Mesothelial cell of epicardium (in vitro differentiated cells): ENCODE measurements at regions not wholly inside any gene's neighbourhood (a gene's known extent, or its start where the extent isn't known, plus 50 kb on each side); places are given as distances from the start of the nearest gene placed in this dataset.

Experiments used
- DNase-seq, 2 experiments: peaks; one replicate each; pipeline ENCODE4 v3.0.0; 2021; ENCODE audit warnings: low spot score in 2 of 2; ENCODE audit not compliant: unreplicated experiment in 2 of 2
- H3K27ac Mint-ChIP-seq: 2 replicates; pipeline ENCODE4 v1.8.0; 2021; ENCODE audit warnings: mixed read lengths
- H3K27me3 Mint-ChIP-seq: 2 replicates; pipeline ENCODE4 v1.8.0; 2021; ENCODE audit warnings: low read depth, mixed read lengths
- H3K36me3 Mint-ChIP-seq: 2 replicates; pipeline ENCODE4 v1.8.0; 2021; ENCODE audit warnings: mixed read lengths
- H3K4me1 Mint-ChIP-seq: 2 replicates; pipeline ENCODE4 v1.8.0; 2021; ENCODE audit warnings: mixed read lengths
- H3K4me3 Mint-ChIP-seq: 2 replicates; pipeline ENCODE4 v1.8.0; 2021; ENCODE audit warnings: mild to moderate bottlenecking, moderate library complexity, mixed read lengths
- H3K9me3 Mint-ChIP-seq: 2 replicates; pipeline ENCODE4 v1.8.0; 2021; ENCODE audit warnings: mixed read lengths
- TF ChIP-seq, protein P1 (sequence below): fragments of 200-600 bp; sonication (generic); IDR thresholded peaks from one replicate; pipeline ENCODE4 v1.5.0; 2021; ENCODE audit warnings: antibody characterized with exemption; ENCODE audit not compliant: unreplicated experiment

DNA sequence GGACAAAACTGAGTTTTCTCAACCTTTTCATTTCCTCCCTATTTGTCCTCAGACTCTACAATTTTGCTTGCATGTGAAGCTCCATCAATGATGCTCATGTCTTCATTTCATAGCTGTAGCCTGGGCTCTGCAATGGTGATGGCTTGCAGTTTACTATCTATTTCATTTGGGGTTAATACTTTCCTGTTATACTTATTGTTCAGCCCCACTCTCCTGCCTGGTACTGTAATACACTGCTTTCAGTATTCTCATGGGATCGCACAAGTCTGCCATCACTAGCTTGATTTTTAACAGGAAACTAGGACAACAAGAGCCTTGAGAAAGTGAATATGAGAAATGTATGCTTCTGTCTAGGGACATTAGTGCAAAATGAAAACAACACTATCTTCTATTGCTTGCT lies 84.2 kb upstream of the SEMA6A start:
- Mint-ChIP-seq H3K27me3 (no peaks in the 10 kb centered on the region), H3K36me3 (peaks cover 4% of the 10 kb centered on the region), H3K4me1 (peaks cover 17% of the 10 kb centered on the region), H3K27ac (no peak overlapping the region), H3K9me3 (peaks cover 10% of the 10 kb centered on the region), H3K4me3 (no peak overlapping the region)
- TF ChIP-seq, protein P1, sequence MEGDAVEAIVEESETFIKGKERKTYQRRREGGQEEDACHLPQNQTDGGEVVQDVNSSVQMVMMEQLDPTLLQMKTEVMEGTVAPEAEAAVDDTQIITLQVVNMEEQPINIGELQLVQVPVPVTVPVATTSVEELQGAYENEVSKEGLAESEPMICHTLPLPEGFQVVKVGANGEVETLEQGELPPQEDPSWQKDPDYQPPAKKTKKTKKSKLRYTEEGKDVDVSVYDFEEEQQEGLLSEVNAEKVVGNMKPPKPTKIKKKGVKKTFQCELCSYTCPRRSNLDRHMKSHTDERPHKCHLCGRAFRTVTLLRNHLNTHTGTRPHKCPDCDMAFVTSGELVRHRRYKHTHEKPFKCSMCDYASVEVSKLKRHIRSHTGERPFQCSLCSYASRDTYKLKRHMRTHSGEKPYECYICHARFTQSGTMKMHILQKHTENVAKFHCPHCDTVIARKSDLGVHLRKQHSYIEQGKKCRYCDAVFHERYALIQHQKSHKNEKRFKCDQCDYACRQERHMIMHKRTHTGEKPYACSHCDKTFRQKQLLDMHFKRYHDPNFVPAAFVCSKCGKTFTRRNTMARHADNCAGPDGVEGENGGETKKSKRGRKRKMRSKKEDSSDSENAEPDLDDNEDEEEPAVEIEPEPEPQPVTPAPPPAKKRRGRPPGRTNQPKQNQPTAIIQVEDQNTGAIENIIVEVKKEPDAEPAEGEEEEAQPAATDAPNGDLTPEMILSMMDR = no peak
- DNase-seq = no peak

GRCh38 chr5:116658141-116658540 lies 83.5 kb upstream of the SEMA6A start:
- Mint-ChIP-seq H3K9me3 (peaks cover 10% of the 10 kb centered on the region), H3K27ac (peak overlapping the region; percentile 47), H3K27me3 (no peaks in the 10 kb centered on the region), H3K4me3 (no peak overlapping the region), H3K4me1 (peaks cover 21% of the 10 kb centered on the region), H3K36me3 (peaks cover 4% of the 10 kb centered on the region)
- no peak for DNase-seq
- TF ChIP-seq, protein P1 = no peak

DNA sequence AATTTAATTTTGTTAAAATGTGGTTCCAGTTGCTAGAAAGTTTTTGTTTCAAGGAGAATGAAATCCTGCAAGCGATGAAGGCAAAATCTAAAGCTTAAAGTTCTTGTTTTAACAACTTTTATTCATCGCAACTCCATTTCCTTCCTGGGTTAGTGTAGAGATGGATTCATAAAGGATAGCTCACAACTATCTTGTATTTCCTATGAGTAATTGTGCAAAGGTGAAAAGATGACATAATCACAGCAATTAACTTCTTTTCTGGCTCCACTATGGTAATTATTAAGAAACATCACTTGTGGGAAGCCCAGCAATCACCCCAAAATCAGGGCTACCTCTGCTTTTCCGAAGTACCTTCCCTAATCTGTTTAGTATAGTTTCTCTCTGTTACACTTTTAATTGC lies 80.8 kb upstream of the SEMA6A start:
- H3K27me3 Mint-ChIP-seq = no peaks in the 10 kb centered on the region
- no peaks in the 10 kb centered on the region for H3K36me3 Mint-ChIP-seq
- no peak for DNase-seq
- TF ChIP-seq, protein P1 = no peak
- H3K9me3 Mint-ChIP-seq = no peaks in the 10 kb centered on the region
- no peak overlapping the region for H3K27ac Mint-ChIP-seq
- no peak overlapping the region for H3K4me3 Mint-ChIP-seq
- peaks cover 38% of the 10 kb centered on the region for H3K4me1 Mint-ChIP-seq

DNA sequence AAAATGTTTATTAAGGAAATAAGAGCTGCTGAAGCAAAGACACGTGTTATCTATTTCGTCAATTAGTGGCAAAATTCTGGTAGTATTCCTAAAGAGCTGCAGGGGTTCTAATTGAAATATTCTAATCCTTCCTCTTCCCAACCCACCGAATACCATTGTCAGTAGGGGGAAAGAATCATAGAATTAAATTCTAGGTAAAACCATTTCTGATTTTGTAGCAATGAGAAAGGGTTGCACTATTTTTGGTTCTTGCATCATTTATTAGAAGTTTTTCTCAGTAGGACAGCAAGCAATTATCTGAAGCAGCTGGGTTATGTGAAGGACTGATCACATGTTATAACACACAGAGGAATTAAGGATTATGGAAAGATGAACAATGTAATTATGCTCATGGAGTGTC lies 80.3 kb upstream of the SEMA6A start:
- H3K4me1 Mint-ChIP-seq = peaks cover 38% of the 10 kb centered on the region
- no peak overlapping the region for H3K27ac Mint-ChIP-seq
- H3K27me3 Mint-ChIP-seq = no peaks in the 10 kb centered on the region
- H3K36me3 Mint-ChIP-seq = no peaks in the 10 kb centered on the region
- no peak for DNase-seq
- no peaks in the 10 kb centered on the region for H3K9me3 Mint-ChIP-seq
- H3K4me3 Mint-ChIP-seq = no peak overlapping the region
- TF ChIP-seq, protein P1 = no peak

- DNase-seq = no peak
- Mint-ChIP-seq H3K4me1 (peaks cover 26% of the 10 kb centered on the region), H3K27ac (no peak overlapping the region), H3K36me3 (no peaks in the 10 kb centered on the region), H3K27me3 (no peaks in the 10 kb centered on the region), H3K9me3 (no peaks in the 10 kb centered on the region), H3K4me3 (no peak overlapping the region)
- TF ChIP-seq, protein P1 = no peak
Observed at GRCh38 chr5:116652903-116653302, 78.3 kb upstream of the SEMA6A start.

- Mint-ChIP-seq H3K27me3 (no peaks in the 10 kb centered on the region), H3K27ac (peak overlapping the region; percentile 64), H3K9me3 (no peaks in the 10 kb centered on the region), H3K4me1 (peaks cover 23% of the 10 kb centered on the region), H3K4me3 (peak overlapping the region; percentile 14), H3K36me3 (no peaks in the 10 kb centered on the region)
- TF ChIP-seq, protein P1 = no peak
- peak in 1 of 2 experiments; percentile 40 for DNase-seq
Observed at GRCh38 chr5:116652196-116652729, 77.6 kb upstream of the SEMA6A start.
